ENCODE measurements at regions not wholly inside any gene's neighbourhood (a gene's known extent, or its start where the extent isn't known, plus 50 kb on each side); places are given as distances from the start of the nearest gene placed in this dataset.

DNA sequence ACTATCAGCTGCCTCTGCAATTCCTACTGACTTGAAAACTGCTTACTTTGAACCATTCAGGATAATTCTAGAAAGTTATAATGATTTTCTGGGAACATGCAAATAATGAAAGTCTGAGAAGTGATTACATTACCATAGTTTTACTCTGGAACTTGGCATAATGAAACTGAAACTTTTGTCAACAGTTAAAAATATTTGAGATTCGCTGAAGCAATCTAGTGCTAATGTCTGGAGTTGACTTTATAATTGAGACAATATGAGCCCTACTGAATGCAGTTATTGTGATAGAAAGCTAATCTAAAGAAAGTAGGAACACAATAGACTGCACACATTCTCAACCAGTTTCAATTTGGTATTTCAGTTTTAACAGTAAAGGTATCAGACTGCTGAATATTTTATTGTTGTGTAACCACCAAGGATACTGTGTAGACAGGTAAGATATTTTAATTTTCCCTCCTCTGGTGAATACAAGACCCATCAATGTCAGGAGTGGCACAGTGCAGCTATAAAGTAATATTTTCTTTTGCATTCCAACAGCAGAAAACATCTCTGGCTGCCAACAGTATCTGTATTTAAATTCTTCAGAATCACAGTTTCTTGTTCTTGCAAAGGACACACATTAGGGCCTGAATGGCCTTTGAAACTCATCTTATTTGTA is 483.5 kb downstream of the ATP23 start:
- Histone ChIP-seq H3K4me2 (ENCODE audit: low read depth, low read length) (peak overlapping the region; percentile 89), H4K91ac (ENCODE audit: insufficient read depth, low read depth, low read length) (peak overlapping the region; percentile 36; the same call in 1 of the 2 replicates), H3K23ac (ENCODE audit: low read depth, low read length) (peak overlapping the region; percentile 10; the same call in 1 of the 2 replicates), H3K4me3 (ENCODE audit: insufficient read depth, low read depth, low read length) (no peak overlapping the region), H3K9me1 (ENCODE audit: insufficient read depth, low read length) (no peaks in the 10 kb centered on the region), H3K36me3 (ENCODE audit: control insufficient read depth, insufficient read depth, low read length) (no peaks in the 10 kb centered on the region), H3K9me3 (ENCODE audit: control insufficient read depth, insufficient read depth, low read length) (no peaks in the 10 kb centered on the region), H2BK120ac (ENCODE audit: low read depth, low read length) (peak overlapping the region; percentile 97), H4K20me1 (ENCODE audit: insufficient read depth, low read length) (no peaks in the 10 kb centered on the region), H2BK5ac (ENCODE audit: low read depth, low read length, poor library complexity, severe bottlenecking) (peak overlapping the region; percentile 90), H3K27ac (ENCODE audit: insufficient read depth, low read length) (peak overlapping the region; percentile 83; the same call in 1 of the 2 replicates), H3K4me1 (ENCODE audit: control insufficient read depth, insufficient read depth, low read length) (peaks cover 12% of the 10 kb centered on the region), H3K56ac (ENCODE audit: extremely low read depth, insufficient read depth, low read length) (peak overlapping the region; percentile 50), H2AFZ (replicated peaks; ENCODE audit: low read length, poor library complexity) (no peak overlapping the region), H3K18ac (ENCODE audit: low read depth, low read length) (peak overlapping the region; percentile 97), H3K14ac (replicated peaks; ENCODE audit: low read depth, low read length) (peak overlapping the region; percentile 16; the same call in 1 of the 2 replicates), H2AK5ac (ENCODE audit: low read depth, low read length) (0 out of 2 replicates have a peak overlapping the region, but pooled peaks have one; percentile 10), H3K79me1 (ENCODE audit: low read depth in 1 of 2, low read length in 2 of 2) (no peaks in the 10 kb centered on the region), H2BK20ac (ENCODE audit: low read depth, low read length) (peak overlapping the region; percentile 57; the same call in 1 of the 2 replicates), H2BK15ac (ENCODE audit: low read depth, low read length) (0 out of 3 replicates have a peak overlapping the region, but pooled peaks have one; percentile 3), H3K4ac (ENCODE audit: low read depth, low read length) (peak overlapping the region; percentile 38; the same call in 1 of the 2 replicates), H2AK9ac (replicated peaks; ENCODE audit: low read depth, low read length, poor library complexity) (no peak overlapping the region), H3K27me3 (ENCODE audit: control insufficient read depth, insufficient read depth, low read length) (no peaks in the 10 kb centered on the region), H4K5ac (ENCODE audit: low read depth, low read length) (peak overlapping the region; percentile 94), H4K8ac (ENCODE audit: low read depth in 2 of 2, low read length in 2 of 2) (peak overlapping the region; percentile 39 to 47), H3K9ac (ENCODE audit: low read depth, low read length) (peak overlapping the region; percentile 32; the same call in 1 of the 2 replicates)
- CTCF ChIA-PET, result interaction anchor here (1.2 to 2.7 kb wide), 4 partner anchors 8 to 116 kb away, joined by 3 to 10 read pairs (median 6); no protein-coding TSS in a partner anchor
- no CpG with 5 or more reads among the region's 1 CpG for WGBS, 2 experiments (ENCODE audit: extremely low coverage in 2 of 2, insufficient read length in 1 of 2)
- in situ Hi-C loops (cut with MboI; ENCODE audit: low sequenced_read_pairs) (no loop called here), intact Hi-C loops (cut with micrococcal nuclease) (loop anchor here (2.0 to 5.0 kb wide), 2 partner anchors 106 to 492 kb away; no protein-coding TSS in a partner anchor), dilution Hi-C loops (cut with HindIII; ENCODE audit: low sequenced_read_pairs, unreplicated experiment) (no loop called here)
- DNase-seq (no peak), ATAC-seq (ENCODE audit: low read depth) (no peak; the same call in 1 of the 2 replicates)
- no TSS peak for BruUV-seq (replicated peaks)
- POLR2A ChIA-PET (ENCODE audit: unreplicated experiment), result no interaction called here
- TF ChIP-seq MXI1 (IDR thresholded peaks at IDR 0.05; ENCODE audit: borderline replicate concordance, low read depth, low read length) (no peak), SMC3 (IDR thresholded peaks at IDR 0.05; ENCODE audit: low read depth, low read length) (no peak), POLR2A (IDR thresholded peaks at IDR 0.05; ENCODE audit: low read depth, low read length) (no peak), NFE2L2 (IDR thresholded peaks at IDR 0.05; ENCODE audit: low read depth, low read length) (no peak)
- TF ChIP-seq, protein P1, sequence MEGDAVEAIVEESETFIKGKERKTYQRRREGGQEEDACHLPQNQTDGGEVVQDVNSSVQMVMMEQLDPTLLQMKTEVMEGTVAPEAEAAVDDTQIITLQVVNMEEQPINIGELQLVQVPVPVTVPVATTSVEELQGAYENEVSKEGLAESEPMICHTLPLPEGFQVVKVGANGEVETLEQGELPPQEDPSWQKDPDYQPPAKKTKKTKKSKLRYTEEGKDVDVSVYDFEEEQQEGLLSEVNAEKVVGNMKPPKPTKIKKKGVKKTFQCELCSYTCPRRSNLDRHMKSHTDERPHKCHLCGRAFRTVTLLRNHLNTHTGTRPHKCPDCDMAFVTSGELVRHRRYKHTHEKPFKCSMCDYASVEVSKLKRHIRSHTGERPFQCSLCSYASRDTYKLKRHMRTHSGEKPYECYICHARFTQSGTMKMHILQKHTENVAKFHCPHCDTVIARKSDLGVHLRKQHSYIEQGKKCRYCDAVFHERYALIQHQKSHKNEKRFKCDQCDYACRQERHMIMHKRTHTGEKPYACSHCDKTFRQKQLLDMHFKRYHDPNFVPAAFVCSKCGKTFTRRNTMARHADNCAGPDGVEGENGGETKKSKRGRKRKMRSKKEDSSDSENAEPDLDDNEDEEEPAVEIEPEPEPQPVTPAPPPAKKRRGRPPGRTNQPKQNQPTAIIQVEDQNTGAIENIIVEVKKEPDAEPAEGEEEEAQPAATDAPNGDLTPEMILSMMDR (conservative IDR thresholded peaks at IDR 0.05; ENCODE audit: low read depth, low read length), result no peak
- TF ChIP-seq, protein P2, sequence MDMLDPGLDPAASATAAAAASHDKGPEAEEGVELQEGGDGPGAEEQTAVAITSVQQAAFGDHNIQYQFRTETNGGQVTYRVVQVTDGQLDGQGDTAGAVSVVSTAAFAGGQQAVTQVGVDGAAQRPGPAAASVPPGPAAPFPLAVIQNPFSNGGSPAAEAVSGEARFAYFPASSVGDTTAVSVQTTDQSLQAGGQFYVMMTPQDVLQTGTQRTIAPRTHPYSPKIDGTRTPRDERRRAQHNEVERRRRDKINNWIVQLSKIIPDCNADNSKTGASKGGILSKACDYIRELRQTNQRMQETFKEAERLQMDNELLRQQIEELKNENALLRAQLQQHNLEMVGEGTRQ (IDR thresholded peaks at IDR 0.05; ENCODE audit: low read depth, low read length), result no peak
